ENCODE measurements at regions not wholly inside any gene's neighbourhood (a gene's known extent, or its start where the extent isn't known, plus 50 kb on each side); places are given as distances from the start of the nearest gene placed in this dataset.

- Histone ChIP-seq H4K20me1 (ENCODE audit: insufficient read depth, low read length) (no peaks in the 10 kb centered on the region), H2AFZ (ENCODE audit: low read length) (no peak overlapping the region), H3K4me3 (replicated peaks in 1 of 3; ENCODE audit: insufficient read depth in 1 of 3, low read depth in 2 of 3, low read length in 3 of 3) (no peak overlapping the region), H3K27me3 (ENCODE audit: control insufficient read depth in 1 of 2, insufficient read depth in 2 of 2, low read length in 2 of 2) (no peaks in the 10 kb centered on the region), H3K9ac (ENCODE audit: insufficient read depth, low read depth, low read length) (no peak overlapping the region), H3K4me1 (ENCODE audit: insufficient read depth, low read length) (no peaks in the 10 kb centered on the region), H3K9me3 (ENCODE audit: low read length) (no peaks in the 10 kb centered on the region), H3K79me2 (ENCODE audit: insufficient read depth, low read length) (no peaks in the 10 kb centered on the region), H3K27ac (ENCODE audit: extremely low read length, insufficient read depth, low read length) (no peak overlapping the region), H3K4me2 (ENCODE audit: low read depth, low read length) (no peak overlapping the region), H3K36me3 (replicated peaks in 1 of 2; ENCODE audit: control insufficient read depth in 1 of 2, insufficient read depth in 2 of 2, low read length in 2 of 2) (no peaks in the 10 kb centered on the region)
- whole genome bisulfite sequencing (ENCODE audit: low lambda C conversion rate), result 0% methylated on average over 3 of the region's 3 CpGs
- no peak for FAIRE-seq
- no peak for TF ChIP-seq ZNF350 (CRISPR knock-in tag; IDR thresholded peaks at IDR 0.05; ENCODE audit: borderline replicate concordance, low read depth)
- no peak for TF ChIP-seq REXO4 (CRISPR knock-in tag; IDR thresholded peaks at IDR 0.05; ENCODE audit: borderline replicate concordance)
- no peak for TF ChIP-seq SMC3 (IDR thresholded peaks at IDR 0.05; ENCODE audit: low read length)
- no peak for TF ChIP-seq ZBTB3 (CRISPR knock-in tag; IDR thresholded peaks at IDR 0.05; ENCODE audit: borderline replicate concordance, low read depth)
- TF ChIP-seq, protein P1, sequence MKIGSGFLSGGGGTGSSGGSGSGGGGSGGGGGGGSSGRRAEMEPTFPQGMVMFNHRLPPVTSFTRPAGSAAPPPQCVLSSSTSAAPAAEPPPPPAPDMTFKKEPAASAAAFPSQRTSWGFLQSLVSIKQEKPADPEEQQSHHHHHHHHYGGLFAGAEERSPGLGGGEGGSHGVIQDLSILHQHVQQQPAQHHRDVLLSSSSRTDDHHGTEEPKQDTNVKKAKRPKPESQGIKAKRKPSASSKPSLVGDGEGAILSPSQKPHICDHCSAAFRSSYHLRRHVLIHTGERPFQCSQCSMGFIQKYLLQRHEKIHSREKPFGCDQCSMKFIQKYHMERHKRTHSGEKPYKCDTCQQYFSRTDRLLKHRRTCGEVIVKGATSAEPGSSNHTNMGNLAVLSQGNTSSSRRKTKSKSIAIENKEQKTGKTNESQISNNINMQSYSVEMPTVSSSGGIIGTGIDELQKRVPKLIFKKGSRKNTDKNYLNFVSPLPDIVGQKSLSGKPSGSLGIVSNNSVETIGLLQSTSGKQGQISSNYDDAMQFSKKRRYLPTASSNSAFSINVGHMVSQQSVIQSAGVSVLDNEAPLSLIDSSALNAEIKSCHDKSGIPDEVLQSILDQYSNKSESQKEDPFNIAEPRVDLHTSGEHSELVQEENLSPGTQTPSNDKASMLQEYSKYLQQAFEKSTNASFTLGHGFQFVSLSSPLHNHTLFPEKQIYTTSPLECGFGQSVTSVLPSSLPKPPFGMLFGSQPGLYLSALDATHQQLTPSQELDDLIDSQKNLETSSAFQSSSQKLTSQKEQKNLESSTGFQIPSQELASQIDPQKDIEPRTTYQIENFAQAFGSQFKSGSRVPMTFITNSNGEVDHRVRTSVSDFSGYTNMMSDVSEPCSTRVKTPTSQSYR (CRISPR knock-in tag; IDR thresholded peaks at IDR 0.05; ENCODE audit: borderline replicate concordance), result no peak
- no peak for TF ChIP-seq SRF (IDR thresholded peaks at IDR 0.05; ENCODE audit: low read depth, low read length)
- no peak for TF ChIP-seq ZNF501 (CRISPR knock-in tag; IDR thresholded peaks at IDR 0.05)
- no peak for TF ChIP-seq SSRP1 (CRISPR knock-in tag; IDR thresholded peaks at IDR 0.05)
- TF ChIP-seq ZNF335 (CRISPR knock-in tag; IDR thresholded peaks at IDR 0.05), result no peak
- no peak for ATAC-seq
- BruUV-seq (replicated peaks), result no TSS peak
- DNase-seq (ENCODE audit: low spot score), result no peak
- in situ Hi-C loops (cut with HindIII; ENCODE audit: extremely low pct_ligation_motif_present, low pct_unique_long_range_greater_than_20kb) (no loop called here), intact Hi-C loops (cut with micrococcal nuclease; ENCODE audit: unreplicated experiment) (no loop called here)
- ChIA-PET POLR2A (no interaction called here), CTCF (ENCODE audit: low intra/inter-chr PET ratio, low total read pairs) (no interaction called here)
These were observed 217.0 kb upstream of the STEAP4 start for GRCh38 chr7:88523645-88524044.
